ENCODE measurements at regions not wholly inside any gene's neighbourhood (a gene's known extent, or its start where the extent isn't known, plus 50 kb on each side); places are given as distances from the start of the nearest gene placed in this dataset.

GRCh38 chr5:114297915-114298314, 64.0 kb upstream of the KCNN2 start:
- DNase-seq: no peak

DNA sequence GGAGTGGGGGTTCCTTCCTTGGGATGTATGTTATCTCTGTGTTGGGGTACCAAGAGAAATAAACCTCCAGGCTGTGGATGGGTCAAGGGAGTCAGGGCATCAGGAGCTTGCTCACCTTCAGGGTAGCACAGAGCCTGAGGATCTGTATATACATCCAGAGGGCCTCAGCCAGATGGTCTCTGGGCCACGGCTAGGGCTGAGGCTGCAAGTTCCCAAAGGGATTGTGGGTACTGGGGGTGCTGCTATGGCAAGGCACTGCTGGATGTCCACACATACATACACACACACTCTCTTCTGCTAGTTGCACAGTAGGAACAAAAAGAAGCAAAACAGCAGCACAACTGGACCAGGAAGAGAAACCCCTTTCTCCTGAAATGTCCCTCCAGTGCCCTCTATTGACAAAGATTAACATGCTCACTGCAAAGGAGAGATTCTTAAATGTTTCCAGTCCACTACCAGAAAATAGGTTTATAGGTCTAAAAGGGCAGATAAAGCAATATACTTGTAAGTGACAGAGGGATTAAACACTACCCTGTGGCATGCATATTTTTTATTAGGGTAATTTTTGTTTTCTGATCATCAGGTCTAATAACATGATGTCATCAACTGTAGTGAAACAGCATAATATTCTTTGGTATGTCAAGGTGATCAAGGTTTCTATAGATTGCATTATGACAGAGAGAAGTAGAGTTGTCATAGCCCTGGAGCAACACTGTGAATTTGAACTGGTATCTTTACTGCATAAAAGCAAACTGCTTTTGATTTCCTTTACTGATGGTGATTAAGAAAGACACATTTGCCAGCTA, 56.3 kb upstream of the KCNN2 start:
- peak in 1 of 2 experiments; percentile 9 for DNase-seq

DNA sequence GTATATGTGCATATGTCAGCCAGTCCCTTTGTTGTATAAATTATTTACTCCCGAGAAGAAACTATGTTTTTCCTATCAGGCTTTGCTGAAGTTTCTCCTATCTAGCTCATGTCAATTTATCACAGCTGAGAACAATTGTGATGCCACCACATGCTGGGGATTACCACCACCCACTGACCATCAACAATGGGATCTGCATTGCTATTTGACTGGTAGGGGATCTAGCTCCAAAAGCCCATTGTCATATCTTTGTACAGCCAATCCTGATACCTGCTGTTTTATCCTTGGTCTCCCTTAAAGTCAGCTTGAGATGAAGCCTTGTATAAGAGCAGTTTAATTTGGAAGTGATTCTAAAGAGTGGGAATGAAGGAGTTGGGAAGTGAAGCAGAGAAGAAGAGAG, 53.9 kb upstream of the KCNN2 start:
- no peak for DNase-seq

- DNase-seq: no peak
Measured at GRCh38 chr5:114308508-114308907, 53.4 kb upstream of the KCNN2 start.

DNA sequence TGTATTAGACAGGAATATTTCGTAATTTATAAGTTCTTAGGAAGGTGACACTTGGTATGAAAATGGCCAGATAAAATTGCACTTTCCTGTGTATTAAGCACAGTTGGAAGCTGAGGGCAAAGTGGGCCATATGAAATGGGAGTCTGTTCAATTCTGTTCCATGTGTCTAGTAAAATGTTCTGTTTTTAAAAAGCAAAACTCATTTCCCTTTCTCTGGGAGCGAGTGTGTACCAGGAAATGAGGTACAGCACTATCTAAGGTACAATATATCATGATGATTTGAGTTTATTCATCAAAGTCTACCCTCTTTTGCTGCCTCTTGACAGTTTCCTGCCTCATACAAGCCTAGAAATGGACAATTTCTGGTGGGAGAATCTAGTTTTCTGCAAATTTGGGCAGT, 51.2 kb upstream of the KCNN2 start:
- no peak for DNase-seq

DNA sequence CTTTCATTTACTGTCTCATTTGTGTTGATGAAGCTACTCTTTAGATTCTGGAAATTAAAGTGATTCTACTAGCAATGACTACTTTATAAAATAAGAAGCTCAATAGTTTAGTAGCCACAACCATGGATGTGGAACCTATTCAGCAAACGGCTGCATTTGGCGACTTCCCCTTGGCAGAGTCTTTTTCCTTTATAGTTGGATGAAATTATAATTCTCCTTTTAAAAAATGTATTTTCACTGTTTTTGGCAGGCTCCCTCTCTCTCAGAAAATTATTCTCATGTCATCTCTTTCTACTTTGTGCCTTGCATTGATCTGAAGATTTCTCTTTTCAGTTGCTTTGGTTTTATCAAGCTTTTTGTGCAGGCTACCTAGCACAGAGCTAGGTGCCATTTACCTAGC, 50.6 kb upstream of the KCNN2 start:
- DNase-seq: no peak

DNA sequence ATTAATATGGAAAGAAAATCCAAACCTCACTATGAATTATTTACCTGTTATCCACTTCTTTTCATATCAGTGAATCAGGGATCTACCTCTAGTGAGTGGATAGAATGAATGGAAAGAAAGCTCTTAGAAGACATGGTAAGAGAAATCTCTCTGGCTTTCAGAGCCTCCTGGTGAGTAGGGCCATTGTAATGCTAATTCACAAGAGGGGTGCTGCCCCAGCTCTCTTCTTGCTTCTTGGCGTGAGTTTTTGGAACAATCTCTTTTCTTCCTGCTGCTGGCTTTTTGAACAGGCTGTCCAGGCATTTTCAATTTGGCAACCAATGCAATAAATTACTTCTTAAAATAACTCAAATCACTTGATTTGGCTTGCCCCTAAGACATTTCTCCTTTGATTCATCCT, 49.9 kb upstream of the KCNN2 start:
- no peak for DNase-seq
